Transverse colon (tissue), 4 donors: ENCODE measurements at regions not wholly inside any gene's neighbourhood (a gene's known extent, or its start where the extent isn't known, plus 50 kb on each side); places are given as distances from the start of the nearest gene placed in this dataset.

Source experiments
- DNase-seq: peaks from one replicate; pipeline ENCODE4 v3.0.0-alpha.2; 2019
- H3K27ac ChIP-seq, 4 donors: fragments of 200-600 bp; sonication (generic); 2 replicates each; pipeline ENCODE4 v1.5.1; 2016 to 2018; ENCODE audit warnings: inconsistent platforms in 4 of 4
- H3K27me3 ChIP-seq: fragments of 200-600 bp; sonication (generic); 2 replicates; pipeline ENCODE4 v1.5.1; 2017; ENCODE audit warnings: inconsistent platforms
- H3K36me3 ChIP-seq, 4 donors: fragments of 200-600 bp; sonication (generic); 2 replicates each; pipeline ENCODE4 v1.5.1; 2017 to 2019; ENCODE audit warnings: inconsistent platforms in 4 of 4
- H3K4me1 ChIP-seq, 4 donors: fragments of 200-600 bp; sonication (generic); 2 replicates each; pipeline ENCODE4 v1.5.1; 2017 to 2020; ENCODE audit warnings: inconsistent platforms in 4 of 4
- H3K4me3 ChIP-seq, 4 donors: fragments of 200-600 bp; sonication (generic); 1 replicate in 1 of 4; 2 replicates in 3 of 4; pipeline versions ENCODE4 v1.5.1 to v1.6.1; 2017 to 2019; ENCODE audit warnings: inconsistent platforms in 4 of 4
- H3K9me3 ChIP-seq, 2 donors: fragments of 200-600 bp; sonication (generic); 2 replicates each; pipeline ENCODE4 v1.5.1; 2017 to 2019; ENCODE audit warnings: inconsistent platforms in 2 of 2
- CTCF ChIP-seq, 5 experiments: fragments of 200-600 bp in 3 of 5; fragments of 450-650 bp in 2 of 5; sonication (generic) in 3 of 5; IDR thresholded peaks; 1 replicate in 2 of 5; 2 replicates in 3 of 5; pipeline ENCODE4 v1.5.1; 2016 to 2017; ENCODE audit warnings: antibody characterized with exemption in 5 of 5, inconsistent platforms in 3 of 5, mild to moderate bottlenecking in 2 of 5, moderate library complexity in 1 of 5
- EP300 ChIP-seq: sonication (generic); formaldehyde crosslinking; IDR thresholded peaks from one replicate; pipeline ENCODE4 v1.6.1; 2017; ENCODE audit warnings: antibody characterized with exemption, low read depth
- POLR2A ChIP-seq: fragments of 450-650 bp; IDR thresholded peaks from one replicate; pipeline ENCODE4 v1.6.1; 2016; ENCODE audit warnings: antibody characterized with exemption, mild to moderate bottlenecking, moderate library complexity
- POLR2AphosphoS5 ChIP-seq, 3 donors: sonication (generic); formaldehyde crosslinking; IDR thresholded peaks; one replicate each; pipeline ENCODE4 v1.6.1; 2016; ENCODE audit warnings: antibody characterized with exemption in 3 of 3
- WGBS, 2 donors: methylation state at CpG; one replicate each; pipeline ENCODE4 v1.1.5; 2018; ENCODE audit warnings: low coverage in 1 of 2; 5-methylcytosine and 5-hydroxymethylcytosine counted together
- in situ Hi-C, 4 donors: fragments of 200-750 bp; cut with MboI; loops; one replicate each; pipeline versions ENCODE4 v1.15.0 to v1.15.1; 2017; ENCODE audit warnings: low sequenced_read_pairs in 3 of 4, low pct_ligation_motif_present in 1 of 4, low pct_unique_long_range_greater_than_20kb in 1 of 4
- intact Hi-C: fragments of 100-400 bp; cut with DNase I; formaldehyde crosslinking; loops from one replicate; pipeline ENCODE4 v1.15.1; 2023; ENCODE audit warnings: low total_unique reads

- intact Hi-C loops (no loop called here), in situ Hi-C loops (no loop called here)
- no peak for DNase-seq
- no peaks in the 10 kb centered on the region for H3K36me3 ChIP-seq
- H3K27ac ChIP-seq, result no peak overlapping the region
- WGBS, 2 donors, result 64 to 68% methylated on average over 3 to 4 of the region's 4 CpGs
- H3K4me1 ChIP-seq, result no peaks in the 10 kb centered on the region
- no peak overlapping the region for H3K4me3 ChIP-seq
- H3K27me3 ChIP-seq, result peaks cover 43% of the 10 kb centered on the region
- no peaks in the 10 kb centered on the region for H3K9me3 ChIP-seq
- no peak for TF ChIP-seq CTCF (IDR thresholded peaks at IDR 0.05)
These were observed 221.0 kb downstream of the FOXL1 start for GRCh38 chr16:86799367-86799766.

GRCh38 chr16:86800894-86801293 lies 222.5 kb downstream of the FOXL1 start:
- intact Hi-C loops (no loop called here), in situ Hi-C loops (no loop called here)
- Histone ChIP-seq H3K27ac (no peak overlapping the region), H3K36me3 (no peaks in the 10 kb centered on the region), H3K9me3 (no peaks in the 10 kb centered on the region), H3K27me3 (peaks cover 46% of the 10 kb centered on the region), H3K4me3 (no peak overlapping the region), H3K4me1 (no peaks in the 10 kb centered on the region)
- WGBS, 2 donors, result 53% methylated on average over 4 of the region's 4 CpGs; no CpG with 5 or more reads in 1 of the 2 donors
- TF ChIP-seq POLR2A (no peak), POLR2AphosphoS5 (IDR thresholded peaks at IDR 0.05) (no peak), EP300 (no peak), CTCF (IDR thresholded peaks at IDR 0.05) (no peak)
- no peak for DNase-seq

GRCh38 chr16:86802013-86802412 lies 223.7 kb downstream of the FOXL1 start:
- Histone ChIP-seq H3K4me3 (no peak overlapping the region), H3K27ac (no peak overlapping the region), H3K27me3 (peaks cover 53% of the 10 kb centered on the region), H3K36me3 (no peaks in the 10 kb centered on the region), H3K4me1 (no peaks in the 10 kb centered on the region), H3K9me3 (no peaks in the 10 kb centered on the region)
- intact Hi-C loops (no loop called here), in situ Hi-C loops (no loop called here)
- TF ChIP-seq POLR2AphosphoS5 (IDR thresholded peaks at IDR 0.05), result no peak
- TF ChIP-seq EP300, result no peak
- TF ChIP-seq POLR2A, result no peak
- no peak for TF ChIP-seq CTCF (IDR thresholded peaks at IDR 0.05)
- DNase-seq, result no peak
- 70 to 88% methylated on average over 2 of the region's 2 CpGs for WGBS, 2 donors

GRCh38 chr16:86805188-86805587 lies 226.8 kb downstream of the FOXL1 start:
- DNase-seq, result no peak
- in situ Hi-C loops (no loop called here), intact Hi-C loops (no loop called here)
- H3K36me3 ChIP-seq, result no peaks in the 10 kb centered on the region
- H3K27ac ChIP-seq, result no peak overlapping the region
- no peak overlapping the region for H3K4me3 ChIP-seq
- H3K4me1 ChIP-seq, result no peaks in the 10 kb centered on the region
- no peaks in the 10 kb centered on the region for H3K9me3 ChIP-seq
- TF ChIP-seq EP300 (no peak), POLR2A (no peak), CTCF (IDR thresholded peaks at IDR 0.05) (no peak), POLR2AphosphoS5 (IDR thresholded peaks at IDR 0.05) (no peak)
- 61 to 66% methylated on average over 5 to 6 of the region's 6 CpGs for WGBS, 2 donors
- peaks cover 49% of the 10 kb centered on the region for H3K27me3 ChIP-seq
